Panc1 (cell line): ENCODE measurements at regions not wholly inside any gene's neighbourhood (a gene's known extent, or its start where the extent isn't known, plus 50 kb on each side); places are given as distances from the start of the nearest gene placed in this dataset.

Experiments used
- ATAC-seq: fragments of 200-7000 bp; cut with Tn5 transposase; 2 replicates; pipeline ENCODE4 v1.9.1; 2020; ENCODE audit warnings: mild to moderate bottlenecking, moderate library complexity
- BruUV-seq: library from RNA; stranded (reverse); fragments of 400-500 nt; replicated peaks from 2 replicates; lab custom pipeline; 2021; lab: Mats Ljungman, UMichigan
- CTCF ChIA-PET: fragments of 300-600 bp; sonication (Branson Sonifier 250); formaldehyde crosslinking; loops from one replicate; lab custom pipeline; 2022; ENCODE audit warnings: antibody characterized with exemption; lab: Charles Lee
- POLR2A ChIA-PET: fragments of 300-600 bp; sonication (Branson Sonifier 250); formaldehyde crosslinking; loops from one replicate; lab custom pipeline; 2022; ENCODE audit warnings: antibody characterized with exemption; lab: Charles Lee
- DNase-seq: peaks from one replicate; pipeline ENCODE4 v3.0.0-alpha.2; 2010; ENCODE audit warnings: low read depth, low spot score
- H3K27ac ChIP-seq: 2 replicates; pipeline ENCODE4 v1.5.1; 2011; ENCODE audit warnings: mild to moderate bottlenecking, low read length, inconsistent platforms
- H3K27me3 ChIP-seq: fragments of 200-500 bp; sonication (Bioruptor generic); 2 replicates; pipeline ENCODE4 v1.6.0; 2014; ENCODE audit warnings: low read length, inconsistent platforms; ENCODE audit not compliant: control insufficient read depth, insufficient read depth
- H3K36me3 ChIP-seq: fragments of 200-500 bp; sonication (Bioruptor generic); 2 replicates; pipeline ENCODE4 v1.5.1; 2014; ENCODE audit warnings: inconsistent platforms, mild to moderate bottlenecking, low read length, moderate library complexity; ENCODE audit not compliant: control insufficient read depth, insufficient read depth
- H3K4me1 ChIP-seq: 2 replicates; pipeline ENCODE4 v1.5.1; 2011; ENCODE audit warnings: inconsistent platforms, mild to moderate bottlenecking, low read length, moderate library complexity; ENCODE audit not compliant: control insufficient read depth, insufficient read depth
- H3K4me3 ChIP-seq, 2 experiments: 2 replicates each; pipeline ENCODE4 v1.5.1; 2011 to 2012; ENCODE audit warnings: low read depth in 2 of 2, low read length in 2 of 2, mild to moderate bottlenecking in 2 of 2, inconsistent platforms in 1 of 2, moderate library complexity in 1 of 2
- H3K9me3 ChIP-seq: fragments of 200-500 bp; sonication (Bioruptor generic); 2 replicates; pipeline ENCODE4 v1.5.1; 2014; ENCODE audit warnings: low read depth, mild to moderate bottlenecking, inconsistent platforms, low read length, moderate library complexity; ENCODE audit not compliant: control insufficient read depth, insufficient read depth
- CTCF ChIP-seq: fragments of 450-650 bp; IDR thresholded peaks from 2 replicates; pipeline ENCODE4 v1.5.1; 2017; ENCODE audit warnings: mild to moderate bottlenecking
- POLR2AphosphoS5 ChIP-seq: IDR thresholded peaks from 2 replicates; pipeline ENCODE4 v1.6.1; 2012; ENCODE audit warnings: mild to moderate bottlenecking, low read depth, low read length, moderate library complexity
- REST ChIP-seq, 2 experiments: IDR thresholded peaks; 2 replicates each; pipeline ENCODE4 v1.6.1; 2011 to 2012; ENCODE audit warnings: low read depth in 2 of 2, control low read depth in 1 of 2, low read length in 1 of 2, mild to moderate bottlenecking in 1 of 2, moderate library complexity in 1 of 2; ENCODE audit not compliant: insufficient read depth in 1 of 2
- SIN3A ChIP-seq: IDR thresholded peaks from 2 replicates; pipeline ENCODE4 v1.6.1; 2012; ENCODE audit warnings: low read depth, mild to moderate bottlenecking, low read length, moderate library complexity, borderline replicate concordance; ENCODE audit not compliant: insufficient read depth
- TCF7L2 ChIP-seq: IDR thresholded peaks from 2 replicates; pipeline ENCODE4 v1.6.1; 2011; ENCODE audit warnings: mild to moderate bottlenecking, low read depth, low read length, inconsistent platforms
- in situ Hi-C: cut with HindIII; loops from 2 replicates; pipeline ENCODE4 v1.10.0; 2016; ENCODE audit warnings: low sequenced_read_pairs, low pct_unique_long_range_greater_than_20kb
- intact Hi-C: fragments of 100-400 bp; cut with micrococcal nuclease; formaldehyde crosslinking; loops from one replicate; pipeline ENCODE4 v1.10.0; 2022; ENCODE audit not compliant: unreplicated experiment

- H3K4me3 ChIP-seq, result no peak overlapping the region
- ChIA-PET CTCF (no interaction called here), POLR2A (no interaction called here)
- in situ Hi-C loops (no loop called here), intact Hi-C loops (no loop called here)
- DNase-seq (no peak), ATAC-seq (no peak)
- BruUV-seq, result no TSS peak
- no peaks in the 10 kb centered on the region for H3K4me1 ChIP-seq
- no peak overlapping the region for H3K27ac ChIP-seq
- TF ChIP-seq SIN3A (no peak), POLR2AphosphoS5 (no peak), CTCF (no peak)
- no peaks in the 10 kb centered on the region for H3K9me3 ChIP-seq
- no peaks in the 10 kb centered on the region for H3K36me3 ChIP-seq
- peaks cover 4% of the 10 kb centered on the region; the same call in 1 of the 2 replicates for H3K27me3 ChIP-seq
Measured at GRCh38 chr10:16120563-16120962, 260.3 kb upstream of the MINDY3 start.

- H3K4me3 ChIP-seq, result no peak overlapping the region
- no TSS peak for BruUV-seq
- H3K27me3 ChIP-seq, result no peaks in the 10 kb centered on the region; the same call in 1 of the 2 replicates
- H3K9me3 ChIP-seq, result no peaks in the 10 kb centered on the region
- no peak for ATAC-seq
- H3K27ac ChIP-seq, result no peak overlapping the region
- DNase-seq, result no peak
- ChIA-PET CTCF (no interaction called here), POLR2A (no interaction called here)
- TF ChIP-seq REST (IDR thresholded peaks at IDR 0.05; ENCODE audit: insufficient read depth in 1 of 2, low read depth in 2 of 2, low read length in 1 of 2), result no peak
- no peak for TF ChIP-seq POLR2AphosphoS5
- TF ChIP-seq TCF7L2, result no peak
- no peak for TF ChIP-seq SIN3A
- no peak for TF ChIP-seq CTCF
- intact Hi-C loops, result no loop called here
- in situ Hi-C loops, result no loop called here
- H3K4me1 ChIP-seq, result no peaks in the 10 kb centered on the region
- H3K36me3 ChIP-seq, result no peaks in the 10 kb centered on the region
Measured at GRCh38 chr10:16141499-16141898, 281.2 kb upstream of the MINDY3 start.

- intact Hi-C loops (no loop called here), in situ Hi-C loops (no loop called here)
- H3K36me3 ChIP-seq, result no peaks in the 10 kb centered on the region
- no peak for ATAC-seq
- no TSS peak for BruUV-seq
- H3K4me1 ChIP-seq, result no peaks in the 10 kb centered on the region
- H3K4me3 ChIP-seq, result no peak overlapping the region
- POLR2A ChIA-PET, result no interaction called here
- DNase-seq, result no peak
- no peaks in the 10 kb centered on the region for H3K9me3 ChIP-seq
- no peaks in the 10 kb centered on the region; the same call in 1 of the 2 replicates for H3K27me3 ChIP-seq
- H3K27ac ChIP-seq, result no peak overlapping the region
- TF ChIP-seq SIN3A (no peak), CTCF (no peak), TCF7L2 (no peak), POLR2AphosphoS5 (no peak), REST (IDR thresholded peaks at IDR 0.05; ENCODE audit: insufficient read depth in 1 of 2, low read depth in 2 of 2, low read length in 1 of 2) (no peak)
- CTCF ChIA-PET, result no interaction called here
Measured at GRCh38 chr10:16146993-16147392, 286.7 kb upstream of the MINDY3 start.
